ENCODE measurements at regions not wholly inside any gene's neighbourhood (a gene's known extent, or its start where the extent isn't known, plus 50 kb on each side); places are given as distances from the start of the nearest gene placed in this dataset.

GRCh38 chr5:135185481-135186065 lies 151.5 kb upstream of the PITX1 start:
- ATAC-seq (ENCODE audit: low read depth) (no peak), DNase-seq (ENCODE audit: low spot score in 2 of 2) (no peak)
- peaks cover 9% of the 10 kb centered on the region for H3K27me3 Mint-ChIP-seq
- no peaks in the 10 kb centered on the region for H3K36me3 Mint-ChIP-seq
- no peaks in the 10 kb centered on the region for H3K4me1 Mint-ChIP-seq
- no peaks in the 10 kb centered on the region for H3K9me3 Mint-ChIP-seq
- no peak overlapping the region for H3K4me3 Mint-ChIP-seq
- H3K27ac Mint-ChIP-seq = no peak overlapping the region

- ATAC-seq (ENCODE audit: low read depth) (no peak), DNase-seq (ENCODE audit: low spot score in 2 of 2) (no peak)
- Mint-ChIP-seq H3K27ac (no peak overlapping the region), H3K36me3 (no peaks in the 10 kb centered on the region), H3K27me3 (peaks cover 6% of the 10 kb centered on the region), H3K4me3 (no peak overlapping the region), H3K4me1 (no peaks in the 10 kb centered on the region), H3K9me3 (no peaks in the 10 kb centered on the region)
These were observed 150.6 kb upstream of the PITX1 start for GRCh38 chr5:135184646-135185045.

- Mint-ChIP-seq H3K27ac (no peak overlapping the region), H3K9me3 (no peaks in the 10 kb centered on the region), H3K4me1 (no peaks in the 10 kb centered on the region), H3K4me3 (no peak overlapping the region), H3K27me3 (peaks cover 9% of the 10 kb centered on the region), H3K36me3 (no peaks in the 10 kb centered on the region)
- DNase-seq (ENCODE audit: low spot score in 2 of 2) (no peak), ATAC-seq (ENCODE audit: low read depth) (no peak)
These were observed 149.4 kb upstream of the PITX1 start for GRCh38 chr5:135183464-135183863.

- no peak overlapping the region for H3K4me3 Mint-ChIP-seq
- DNase-seq (ENCODE audit: low spot score in 2 of 2) (no peak), ATAC-seq (ENCODE audit: low read depth) (no peak)
- no peak overlapping the region for H3K27ac Mint-ChIP-seq
- peaks cover 10% of the 10 kb centered on the region for H3K27me3 Mint-ChIP-seq
- H3K4me1 Mint-ChIP-seq = no peaks in the 10 kb centered on the region
- no peaks in the 10 kb centered on the region for H3K36me3 Mint-ChIP-seq
- H3K9me3 Mint-ChIP-seq = no peaks in the 10 kb centered on the region
These were observed 148.6 kb upstream of the PITX1 start for GRCh38 chr5:135182675-135183074.

GRCh38 chr5:135181653-135182052 lies 147.6 kb upstream of the PITX1 start:
- no peak for ATAC-seq (ENCODE audit: low read depth)
- Mint-ChIP-seq H3K36me3 (no peaks in the 10 kb centered on the region), H3K27ac (no peak overlapping the region), H3K27me3 (peaks cover 13% of the 10 kb centered on the region), H3K4me1 (no peaks in the 10 kb centered on the region), H3K4me3 (no peak overlapping the region), H3K9me3 (no peaks in the 10 kb centered on the region)
- no peak for DNase-seq (ENCODE audit: low spot score in 2 of 2)

GRCh38 chr5:135179308-135179980 lies 145.4 kb upstream of the PITX1 start:
- no peaks in the 10 kb centered on the region for H3K36me3 Mint-ChIP-seq
- no peak for DNase-seq (ENCODE audit: low spot score in 2 of 2)
- H3K4me1 Mint-ChIP-seq = no peaks in the 10 kb centered on the region
- no peaks in the 10 kb centered on the region for H3K9me3 Mint-ChIP-seq
- H3K27me3 Mint-ChIP-seq = peaks cover 19% of the 10 kb centered on the region
- H3K4me3 Mint-ChIP-seq = no peak overlapping the region
- ATAC-seq (ENCODE audit: low read depth) = no peak
- no peak overlapping the region for H3K27ac Mint-ChIP-seq

GRCh38 chr5:135178476-135179155 lies 144.6 kb upstream of the PITX1 start:
- Mint-ChIP-seq H3K36me3 (no peaks in the 10 kb centered on the region), H3K4me1 (no peaks in the 10 kb centered on the region), H3K27me3 (peaks cover 18% of the 10 kb centered on the region), H3K4me3 (no peak overlapping the region), H3K9me3 (no peaks in the 10 kb centered on the region), H3K27ac (no peak overlapping the region)
- no peak for ATAC-seq (ENCODE audit: low read depth)
- no peak for DNase-seq (ENCODE audit: low spot score in 2 of 2)

- ATAC-seq (ENCODE audit: low read depth) (no peak), DNase-seq (ENCODE audit: low spot score in 2 of 2) (no peak)
- peaks cover 16% of the 10 kb centered on the region for H3K27me3 Mint-ChIP-seq
These were observed 143.6 kb upstream of the PITX1 start for GRCh38 chr5:135177591-135177990.

GRCh38 chr5:135176991-135177390 lies 143.0 kb upstream of the PITX1 start:
- Mint-ChIP-seq H3K9me3 (no peaks in the 10 kb centered on the region), H3K4me3 (no peak overlapping the region), H3K27ac (no peak overlapping the region), H3K4me1 (no peaks in the 10 kb centered on the region), H3K27me3 (peaks cover 21% of the 10 kb centered on the region), H3K36me3 (no peaks in the 10 kb centered on the region)
- DNase-seq (ENCODE audit: low spot score in 2 of 2) (no peak), ATAC-seq (ENCODE audit: low read depth) (no peak)

More at GRCh38 chr5:135177591-135177990, 143.6 kb upstream of the PITX1 start:
- no peak overlapping the region for H3K4me3 Mint-ChIP-seq
- H3K36me3 Mint-ChIP-seq = no peaks in the 10 kb centered on the region
- H3K27ac Mint-ChIP-seq = no peak overlapping the region
- H3K4me1 Mint-ChIP-seq = no peaks in the 10 kb centered on the region
- H3K9me3 Mint-ChIP-seq = no peaks in the 10 kb centered on the region

- Mint-ChIP-seq H3K27me3 (peaks cover 26% of the 10 kb centered on the region), H3K4me3 (no peak overlapping the region), H3K36me3 (no peaks in the 10 kb centered on the region)
These were observed 140.5 kb upstream of the PITX1 start for GRCh38 chr5:135174315-135175096.

GRCh38 chr5:135173662-135174290 lies 139.7 kb upstream of the PITX1 start:
- H3K27ac Mint-ChIP-seq = no peak overlapping the region
- ATAC-seq (ENCODE audit: low read depth) (no peak), DNase-seq (ENCODE audit: low spot score in 2 of 2) (no peak)
- no peaks in the 10 kb centered on the region for H3K4me1 Mint-ChIP-seq
- H3K4me3 Mint-ChIP-seq = no peak overlapping the region
- no peaks in the 10 kb centered on the region for H3K36me3 Mint-ChIP-seq
- peaks cover 26% of the 10 kb centered on the region for H3K27me3 Mint-ChIP-seq
- H3K9me3 Mint-ChIP-seq = no peaks in the 10 kb centered on the region

More at GRCh38 chr5:135174315-135175096, 140.5 kb upstream of the PITX1 start:
- ATAC-seq (ENCODE audit: low read depth) (no peak), DNase-seq (ENCODE audit: low spot score in 2 of 2) (no peak)
- Mint-ChIP-seq H3K27ac (no peak overlapping the region), H3K4me1 (no peaks in the 10 kb centered on the region), H3K9me3 (no peaks in the 10 kb centered on the region)

GRCh38 chr5:135172718-135173117 lies 138.7 kb upstream of the PITX1 start:
- H3K27ac Mint-ChIP-seq = no peak overlapping the region
- H3K4me3 Mint-ChIP-seq = no peak overlapping the region
- peaks cover 28% of the 10 kb centered on the region for H3K27me3 Mint-ChIP-seq
- no peak for ATAC-seq (ENCODE audit: low read depth)
- H3K4me1 Mint-ChIP-seq = no peaks in the 10 kb centered on the region
- DNase-seq (ENCODE audit: low spot score in 2 of 2) = no peak
- H3K36me3 Mint-ChIP-seq = no peaks in the 10 kb centered on the region
- H3K9me3 Mint-ChIP-seq = no peaks in the 10 kb centered on the region

- no peak for ATAC-seq (ENCODE audit: low read depth)
- Mint-ChIP-seq H3K4me1 (no peaks in the 10 kb centered on the region), H3K36me3 (no peaks in the 10 kb centered on the region), H3K27ac (no peak overlapping the region), H3K4me3 (no peak overlapping the region), H3K9me3 (no peaks in the 10 kb centered on the region), H3K27me3 (peaks cover 26% of the 10 kb centered on the region)
- DNase-seq (ENCODE audit: low spot score in 2 of 2) = no peak
These were observed 137.3 kb upstream of the PITX1 start for GRCh38 chr5:135171336-135171735.

- H3K4me1 Mint-ChIP-seq = no peaks in the 10 kb centered on the region
- DNase-seq (ENCODE audit: low spot score in 2 of 2) (no peak), ATAC-seq (ENCODE audit: low read depth) (no peak)
- H3K36me3 Mint-ChIP-seq = no peaks in the 10 kb centered on the region
- no peaks in the 10 kb centered on the region for H3K9me3 Mint-ChIP-seq
- peaks cover 24% of the 10 kb centered on the region for H3K27me3 Mint-ChIP-seq
- no peak overlapping the region for H3K27ac Mint-ChIP-seq
- H3K4me3 Mint-ChIP-seq = no peak overlapping the region
These were observed 136.5 kb upstream of the PITX1 start for GRCh38 chr5:135170500-135170899.
